ENCODE measurements at regions not wholly inside any gene's neighbourhood (a gene's known extent, or its start where the extent isn't known, plus 50 kb on each side); places are given as distances from the start of the nearest gene placed in this dataset.
"Not testable (repeated sequence)": the region's sequence is repeated elsewhere in the genome, so short reads cannot be mapped to it uniquely, and the experiment has no call there.

GRCh38 chr15:59894835-59895234 is 109.3 kb upstream of the FOXB1 start:
- no peak for DNase-seq

DNA sequence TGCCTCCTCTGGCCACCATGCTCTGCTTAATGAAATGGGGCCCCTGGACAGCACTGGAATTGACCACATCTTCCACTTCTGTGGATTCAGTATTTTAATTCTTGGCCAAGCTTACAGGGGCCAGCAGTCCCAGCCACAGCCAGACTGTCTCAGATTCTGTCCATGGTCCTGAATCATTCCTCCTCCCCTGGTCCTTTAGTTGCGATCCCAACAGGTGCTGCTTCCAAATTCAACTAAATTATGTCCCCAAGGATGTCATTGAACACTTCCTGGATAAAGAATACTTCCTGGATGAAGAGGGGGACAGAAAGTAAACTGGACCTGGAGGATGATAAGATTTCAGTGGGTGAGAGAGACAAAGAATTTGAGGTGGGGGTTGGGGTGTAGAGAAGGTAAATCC is 111.1 kb upstream of the FOXB1 start:
- no peak for DNase-seq

GRCh38 chr15:59887870-59888269 is 116.2 kb upstream of the FOXB1 start:
- DNase-seq = not testable (repeated sequence)

DNA sequence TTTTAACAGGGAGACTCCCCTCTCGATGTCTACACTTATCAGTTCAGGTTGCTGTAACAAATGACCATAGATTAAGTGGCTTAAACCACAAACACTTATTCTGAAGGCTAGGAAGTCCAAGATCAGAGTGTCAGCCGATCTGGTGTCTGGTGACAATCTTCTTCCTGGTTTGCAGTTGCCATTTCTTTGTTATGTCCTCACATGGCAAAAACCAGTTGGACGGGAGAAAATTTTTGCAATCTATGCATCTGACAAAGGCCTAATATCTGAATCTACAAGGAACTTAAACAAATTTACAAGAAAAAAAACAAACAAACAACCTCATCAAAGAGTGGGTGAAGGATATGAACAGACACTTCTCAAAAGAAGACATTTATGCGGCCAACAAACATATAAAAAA is 116.9 kb upstream of the FOXB1 start:
- no peak for DNase-seq

GRCh38 chr15:59886441-59886840 is 117.7 kb upstream of the FOXB1 start:
- DNase-seq = peak; percentile 72

DNA sequence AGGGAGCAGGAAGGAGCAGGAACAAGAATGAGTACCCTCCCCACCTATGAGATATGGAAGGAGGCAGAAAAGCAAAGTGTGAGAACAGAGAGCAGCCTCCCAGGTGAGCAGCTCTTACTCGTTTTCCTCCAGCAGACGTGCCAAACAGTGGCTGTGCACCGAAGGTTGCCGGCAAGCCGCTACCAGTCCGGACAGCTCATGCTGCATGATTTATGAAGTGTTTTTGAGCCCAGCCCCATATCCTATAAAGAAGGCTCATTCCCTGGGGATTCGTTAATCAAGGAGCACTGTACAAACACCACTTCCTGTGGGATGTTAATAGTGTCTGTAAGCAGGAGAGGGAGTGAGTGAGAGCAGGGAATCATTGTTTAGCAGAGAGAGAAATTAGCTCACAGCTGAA is 118.3 kb upstream of the FOXB1 start:
- peak; percentile 100 for DNase-seq

GRCh38 chr15:59879506-59880265 is 124.4 kb upstream of the FOXB1 start:
- DNase-seq = no peak

DNA sequence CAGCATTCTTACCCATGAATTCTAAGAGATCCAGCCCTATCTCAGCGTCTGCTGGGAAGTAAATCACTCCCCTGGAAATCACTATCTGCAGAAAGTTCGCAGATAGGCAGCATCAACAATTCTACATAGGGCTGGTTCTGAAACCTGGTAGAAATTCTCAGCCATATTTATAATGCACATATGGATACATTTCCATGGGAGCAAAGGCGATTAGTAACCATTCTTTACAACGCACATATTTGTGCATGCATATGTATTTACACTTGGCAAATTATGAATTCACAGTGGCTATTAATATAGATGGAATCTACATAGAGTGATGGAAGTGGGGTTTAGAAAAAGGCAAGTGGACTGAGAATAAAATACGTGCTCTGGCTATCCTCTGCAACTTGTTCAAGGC is 128.0 kb upstream of the FOXB1 start:
- DNase-seq = no peak

- DNase-seq = peak; percentile 16
Observed at GRCh38 chr15:59873644-59874272, 130.4 kb upstream of the FOXB1 start.

- no peak for DNase-seq
Observed at GRCh38 chr15:59867086-59867855, 136.8 kb upstream of the FOXB1 start.

DNA sequence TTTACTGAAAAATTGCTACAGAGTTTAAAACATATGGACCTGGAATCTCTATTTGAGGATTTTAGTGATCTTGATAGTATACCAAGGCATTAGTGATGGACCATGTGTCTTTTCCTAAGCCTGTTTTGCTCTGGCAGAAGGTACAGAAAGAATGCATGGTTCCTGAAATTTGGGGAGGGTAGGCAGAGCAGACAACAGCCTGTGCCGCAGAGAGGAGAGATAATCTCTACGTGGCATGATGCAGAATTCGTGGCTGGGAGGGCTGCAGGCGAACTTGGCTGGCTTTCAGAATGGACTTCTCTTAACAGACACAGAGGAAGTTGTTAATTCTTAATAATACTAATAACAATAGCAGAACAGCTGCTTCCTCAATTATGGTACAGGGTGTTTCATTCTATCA is 137.5 kb upstream of the FOXB1 start:
- DNase-seq = no peak

GRCh38 chr15:59862191-59863155 is 141.6 kb upstream of the FOXB1 start:
- DNase-seq = no peak

GRCh38 chr15:59847968-59848367 is 156.1 kb upstream of the FOXB1 start:
- no peak for DNase-seq

- DNase-seq = no peak
Observed at GRCh38 chr15:59845942-59846499, 156.9 kb upstream of the BNIP2 start.

GRCh38 chr15:59843609-59844008 is 154.5 kb upstream of the BNIP2 start:
- no peak for DNase-seq

- no peak for DNase-seq
Observed at GRCh38 chr15:59841036-59841435, 151.9 kb upstream of the BNIP2 start.

GRCh38 chr15:59839906-59840305 is 150.8 kb upstream of the BNIP2 start:
- no peak for DNase-seq

GRCh38 chr15:59838900-59839299 is 149.8 kb upstream of the BNIP2 start:
- DNase-seq = no peak

DNA sequence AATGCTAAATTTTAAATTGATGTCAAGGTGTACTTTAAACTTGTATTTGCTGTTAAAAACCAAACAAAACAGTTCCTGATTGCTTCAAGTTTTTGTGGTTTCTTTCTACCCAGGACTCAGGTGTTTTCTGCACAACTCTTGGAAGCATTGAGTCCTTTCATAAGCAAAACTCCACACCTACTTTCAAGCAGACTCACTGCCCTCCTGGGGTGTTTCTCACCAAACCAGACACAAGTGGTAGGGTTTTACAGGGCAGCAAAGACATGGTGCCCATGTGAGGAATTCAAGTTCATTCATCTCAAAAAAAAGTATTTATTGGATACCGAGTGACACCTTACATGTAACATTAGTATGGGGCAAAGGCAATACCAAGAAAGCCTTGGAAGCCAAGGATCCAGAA is 146.7 kb upstream of the BNIP2 start:
- no peak for DNase-seq

DNA sequence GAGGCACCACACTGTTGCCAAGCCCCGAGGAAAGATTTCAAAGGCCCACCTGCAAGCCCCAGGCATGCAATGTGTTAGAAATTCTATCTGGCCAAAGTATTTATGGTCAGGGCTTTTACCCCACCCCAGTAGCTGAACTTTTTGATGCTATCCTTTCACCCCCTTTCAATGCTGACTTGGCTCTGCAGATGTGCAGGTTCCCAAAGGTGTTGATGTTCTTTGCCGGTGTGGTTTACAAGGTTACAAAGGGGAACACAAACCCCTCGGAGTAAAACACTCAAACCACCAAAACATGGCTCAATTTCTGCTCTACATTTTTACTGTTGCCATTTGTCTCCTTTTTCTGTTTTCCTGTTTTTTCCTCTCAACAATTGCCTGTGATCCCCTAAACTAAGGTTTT is 145.4 kb upstream of the BNIP2 start:
- no peak for DNase-seq

DNA sequence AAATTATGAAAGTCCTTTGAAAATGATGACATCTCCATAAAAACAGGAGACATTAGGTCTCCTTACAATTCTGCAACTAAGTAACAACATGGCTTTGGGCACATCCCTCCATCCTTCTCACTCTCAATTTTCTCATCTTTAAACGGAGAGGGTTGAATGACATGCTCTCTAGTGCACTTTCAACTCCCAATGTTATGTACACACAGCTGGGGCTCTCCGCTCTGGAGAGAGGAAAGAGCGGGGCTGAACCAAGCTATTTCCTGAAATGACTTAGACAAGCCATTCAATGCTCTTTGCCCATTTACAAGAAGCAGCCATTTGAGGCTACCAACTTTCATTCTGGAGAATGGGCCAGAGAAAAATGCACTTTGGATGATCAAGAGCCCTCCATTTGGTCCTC is 144.2 kb upstream of the BNIP2 start:
- DNase-seq = no peak

DNA sequence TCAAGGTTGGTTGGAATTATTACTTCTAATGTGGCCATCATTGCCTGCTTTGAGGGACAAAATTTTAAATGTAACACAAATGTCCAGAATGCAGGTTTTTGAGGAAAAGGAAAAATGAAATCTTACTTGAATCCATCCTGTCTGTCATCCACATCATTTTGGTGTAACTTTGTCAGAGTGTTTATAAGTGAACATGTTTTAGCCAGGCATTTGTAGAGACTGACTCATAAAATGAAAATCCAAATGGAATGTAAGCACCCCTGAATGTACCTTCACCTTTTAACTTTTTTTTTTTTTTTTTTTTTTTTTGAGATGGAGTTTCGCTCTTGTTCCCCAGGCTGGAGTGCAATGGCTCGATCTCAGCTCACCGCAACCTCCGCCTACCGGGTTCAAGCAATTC is 141.8 kb upstream of the BNIP2 start:
- no peak for DNase-seq

- no peak for DNase-seq
Observed at GRCh38 chr15:59830098-59830497, 141.0 kb upstream of the BNIP2 start.

Data from NCI-H1105 treated with DMSO at 0.1 percent for 48 hours (cell line).